Keratinocyte (primary cell): ENCODE measurements at regions not wholly inside any gene's neighbourhood (a gene's known extent, or its start where the extent isn't known, plus 50 kb on each side); places are given as distances from the start of the nearest gene placed in this dataset.

ENCODE experiments used
- EZH2 ChIP-seq: IDR thresholded peaks from one replicate; pipeline ENCODE4 v1.6.1; 2012; ENCODE audit warnings: inconsistent platforms, mild to moderate bottlenecking, low read length, moderate library complexity
- TF ChIP-seq, protein P1 (sequence below), 3 experiments: IDR thresholded peaks in 1 of 3; conservative IDR thresholded peaks in 1 of 3; optimal IDR thresholded peaks in 1 of 3; 2 replicates in 2 of 3; 3 replicates in 1 of 3; pipeline versions ENCODE3 to v1.5.1; 2011; ENCODE audit warnings: low read length in 3 of 3, mild to moderate bottlenecking in 3 of 3, moderate library complexity in 2 of 3, control low read depth in 1 of 3, inconsistent platforms in 1 of 3; ENCODE audit not compliant: insufficient read depth in 2 of 3; ENCODE audit errors: extremely low read depth in 1 of 3

DNA sequence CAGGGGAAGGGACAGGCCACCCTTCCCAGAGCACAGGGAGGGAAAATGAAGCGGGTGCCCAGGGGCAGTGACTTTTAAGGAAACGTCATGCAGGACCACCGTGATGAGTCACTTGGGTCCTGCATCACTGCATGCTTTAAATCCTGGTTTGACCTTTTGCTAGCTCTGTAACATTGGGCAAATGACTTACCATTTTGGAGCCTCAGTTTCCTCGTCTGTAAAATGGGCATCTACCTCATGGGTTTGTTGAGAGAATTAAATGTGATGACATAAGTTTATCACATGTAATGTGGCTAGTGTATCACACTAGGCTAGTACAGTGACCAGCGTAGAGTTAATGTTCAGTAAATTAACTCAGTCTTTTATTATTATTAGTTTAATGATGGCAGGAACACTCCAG lies 114.8 kb upstream of the IGSF21 start:
- TF ChIP-seq, protein P1, sequence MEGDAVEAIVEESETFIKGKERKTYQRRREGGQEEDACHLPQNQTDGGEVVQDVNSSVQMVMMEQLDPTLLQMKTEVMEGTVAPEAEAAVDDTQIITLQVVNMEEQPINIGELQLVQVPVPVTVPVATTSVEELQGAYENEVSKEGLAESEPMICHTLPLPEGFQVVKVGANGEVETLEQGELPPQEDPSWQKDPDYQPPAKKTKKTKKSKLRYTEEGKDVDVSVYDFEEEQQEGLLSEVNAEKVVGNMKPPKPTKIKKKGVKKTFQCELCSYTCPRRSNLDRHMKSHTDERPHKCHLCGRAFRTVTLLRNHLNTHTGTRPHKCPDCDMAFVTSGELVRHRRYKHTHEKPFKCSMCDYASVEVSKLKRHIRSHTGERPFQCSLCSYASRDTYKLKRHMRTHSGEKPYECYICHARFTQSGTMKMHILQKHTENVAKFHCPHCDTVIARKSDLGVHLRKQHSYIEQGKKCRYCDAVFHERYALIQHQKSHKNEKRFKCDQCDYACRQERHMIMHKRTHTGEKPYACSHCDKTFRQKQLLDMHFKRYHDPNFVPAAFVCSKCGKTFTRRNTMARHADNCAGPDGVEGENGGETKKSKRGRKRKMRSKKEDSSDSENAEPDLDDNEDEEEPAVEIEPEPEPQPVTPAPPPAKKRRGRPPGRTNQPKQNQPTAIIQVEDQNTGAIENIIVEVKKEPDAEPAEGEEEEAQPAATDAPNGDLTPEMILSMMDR (optimal IDR thresholded peaks at IDR 0.05 in 1 of 3, IDR thresholded peaks at IDR 0.05 in 1 of 3, conservative IDR thresholded peaks at IDR 0.05 in 1 of 3; ENCODE audit: extremely low read depth in 1 of 3, insufficient read depth in 2 of 3, low read length in 3 of 3), result no peak
- TF ChIP-seq EZH2, result no peak
